ENCODE measurements at regions not wholly inside any gene's neighbourhood (a gene's known extent, or its start where the extent isn't known, plus 50 kb on each side); places are given as distances from the start of the nearest gene placed in this dataset.
"Not testable (repeated sequence)": the region's sequence is repeated elsewhere in the genome, so short reads cannot be mapped to it uniquely, and the experiment has no call there.

- DNase-seq (ENCODE audit: low spot score in 2 of 2, unreplicated experiment in 2 of 2); H3K36me3 Mint-ChIP-seq; H3K4me1 Mint-ChIP-seq; H3K4me3 Mint-ChIP-seq; H3K27ac Mint-ChIP-seq; H3K9me3 Mint-ChIP-seq: not testable (repeated sequence)
- H3K27me3 Mint-ChIP-seq (ENCODE audit: low read depth): peaks cover 83% of the 10 kb centered on the region
Measured at GRCh38 chr13:51170128-51170497, 52.1 kb upstream of the FAM124A start.

DNA sequence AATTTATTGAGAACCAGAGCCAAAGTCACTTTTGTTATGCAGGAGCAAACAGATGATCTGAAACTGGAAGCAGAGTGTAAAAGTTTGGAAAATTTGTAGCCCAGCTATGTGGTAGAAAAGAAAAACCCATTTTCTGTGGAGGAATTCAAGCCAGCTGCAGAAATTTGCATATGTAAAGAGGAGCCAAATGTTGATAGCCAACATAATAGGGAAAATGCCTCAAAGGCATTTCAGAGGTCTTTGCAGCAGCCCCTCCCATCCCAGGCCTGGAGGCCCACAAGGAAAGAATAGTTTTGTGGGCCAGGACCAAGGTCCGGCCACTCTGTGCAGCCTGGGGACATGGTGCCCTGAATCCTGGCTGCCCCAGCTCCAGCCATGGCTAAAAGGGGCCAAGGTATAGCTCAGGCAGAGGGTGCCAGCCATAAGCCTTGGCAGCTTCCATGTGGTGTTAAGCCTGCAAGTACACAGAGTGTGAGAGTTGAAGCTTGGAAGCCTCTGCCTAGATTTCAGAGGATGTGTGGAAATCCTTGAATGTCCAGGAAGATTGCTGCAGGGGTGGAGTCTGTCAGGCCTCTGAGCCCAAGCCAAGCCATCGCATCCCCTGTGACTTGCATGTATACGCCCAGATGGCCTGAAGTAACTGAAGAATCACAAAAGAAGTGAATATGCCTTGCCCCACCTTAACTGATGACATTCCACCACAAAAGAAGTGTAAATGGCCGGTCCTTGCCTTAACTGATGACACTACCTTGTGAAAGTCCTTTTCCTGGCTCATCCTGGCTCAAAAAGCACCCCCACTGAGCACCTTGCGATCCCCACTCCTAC lies 52.7 kb upstream of the FAM124A start:
- DNase-seq (ENCODE audit: low spot score in 2 of 2, unreplicated experiment in 2 of 2); H3K27ac Mint-ChIP-seq; H3K4me1 Mint-ChIP-seq; H3K9me3 Mint-ChIP-seq; H3K4me3 Mint-ChIP-seq; H3K36me3 Mint-ChIP-seq: not testable (repeated sequence)
- peaks cover 82% of the 10 kb centered on the region for H3K27me3 Mint-ChIP-seq (ENCODE audit: low read depth)

DNA sequence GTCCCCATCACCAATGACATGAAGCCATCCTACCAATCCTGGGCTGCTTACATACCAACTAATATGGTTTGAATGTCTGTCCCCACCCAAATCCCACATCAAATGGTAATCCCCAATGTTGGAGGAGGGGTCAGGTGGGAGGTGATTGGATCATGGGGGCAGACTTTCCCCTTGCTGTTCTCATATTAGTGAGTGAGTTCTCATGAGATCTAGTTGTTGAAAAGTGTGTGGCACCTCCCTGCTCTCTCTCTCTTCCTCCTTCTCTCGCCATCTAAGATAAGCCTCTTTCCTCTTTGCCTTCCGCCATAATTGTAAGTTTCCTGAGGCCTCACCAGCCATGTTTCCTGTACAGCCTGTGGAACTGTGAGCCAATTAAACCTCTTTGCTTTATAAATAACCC lies 53.6 kb upstream of the FAM124A start:
- H3K27ac Mint-ChIP-seq: no peak overlapping the region
- H3K36me3 Mint-ChIP-seq: no peaks in the 10 kb centered on the region
- H3K4me3 Mint-ChIP-seq: no peak overlapping the region
- no peak for DNase-seq (ENCODE audit: low spot score in 2 of 2, unreplicated experiment in 2 of 2)
- no peaks in the 10 kb centered on the region for H3K4me1 Mint-ChIP-seq
- no peaks in the 10 kb centered on the region for H3K9me3 Mint-ChIP-seq
- TF ChIP-seq, protein P1, sequence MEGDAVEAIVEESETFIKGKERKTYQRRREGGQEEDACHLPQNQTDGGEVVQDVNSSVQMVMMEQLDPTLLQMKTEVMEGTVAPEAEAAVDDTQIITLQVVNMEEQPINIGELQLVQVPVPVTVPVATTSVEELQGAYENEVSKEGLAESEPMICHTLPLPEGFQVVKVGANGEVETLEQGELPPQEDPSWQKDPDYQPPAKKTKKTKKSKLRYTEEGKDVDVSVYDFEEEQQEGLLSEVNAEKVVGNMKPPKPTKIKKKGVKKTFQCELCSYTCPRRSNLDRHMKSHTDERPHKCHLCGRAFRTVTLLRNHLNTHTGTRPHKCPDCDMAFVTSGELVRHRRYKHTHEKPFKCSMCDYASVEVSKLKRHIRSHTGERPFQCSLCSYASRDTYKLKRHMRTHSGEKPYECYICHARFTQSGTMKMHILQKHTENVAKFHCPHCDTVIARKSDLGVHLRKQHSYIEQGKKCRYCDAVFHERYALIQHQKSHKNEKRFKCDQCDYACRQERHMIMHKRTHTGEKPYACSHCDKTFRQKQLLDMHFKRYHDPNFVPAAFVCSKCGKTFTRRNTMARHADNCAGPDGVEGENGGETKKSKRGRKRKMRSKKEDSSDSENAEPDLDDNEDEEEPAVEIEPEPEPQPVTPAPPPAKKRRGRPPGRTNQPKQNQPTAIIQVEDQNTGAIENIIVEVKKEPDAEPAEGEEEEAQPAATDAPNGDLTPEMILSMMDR (IDR thresholded peaks at IDR 0.05; ENCODE audit: unreplicated experiment): no peak
- peaks cover 76% of the 10 kb centered on the region for H3K27me3 Mint-ChIP-seq (ENCODE audit: low read depth)

DNA sequence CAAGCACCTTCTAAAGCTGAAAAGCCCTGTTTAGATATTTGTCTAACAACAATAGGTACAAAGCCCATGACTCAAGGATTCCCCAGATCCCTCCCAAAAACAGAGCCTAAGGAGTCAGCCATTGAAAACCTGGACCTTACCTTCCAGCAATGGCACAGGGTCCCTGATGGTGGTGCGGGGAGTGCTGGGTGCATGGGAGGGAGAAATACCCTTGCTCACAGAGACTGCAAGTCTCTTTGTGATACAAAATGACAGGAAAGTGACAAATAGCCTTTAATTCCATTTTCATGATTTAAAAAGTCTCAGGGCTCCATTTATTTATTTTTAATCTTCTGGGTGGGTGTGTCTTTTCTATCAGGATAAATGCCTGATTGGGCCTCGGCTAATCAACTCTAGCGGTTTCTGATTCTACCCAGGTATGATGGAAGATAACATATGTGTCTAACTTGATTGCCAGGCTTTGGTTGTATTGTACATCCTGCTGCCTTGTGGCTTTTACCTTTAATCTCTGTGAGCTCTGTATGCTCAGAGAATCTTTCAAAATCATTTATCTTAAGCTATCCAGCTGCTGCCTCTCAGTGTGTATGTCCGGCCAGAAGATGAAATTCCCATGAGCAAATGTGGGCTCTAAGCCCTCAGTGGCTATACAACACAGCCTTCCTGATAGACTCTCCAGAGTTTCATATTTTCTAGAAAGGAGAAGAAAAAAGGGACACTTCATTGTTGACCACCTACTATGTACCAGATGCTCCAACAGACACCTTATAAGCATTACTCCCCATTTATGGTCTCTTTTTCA lies 54.6 kb upstream of the FAM124A start:
- Mint-ChIP-seq H3K9me3 (no peaks in the 10 kb centered on the region), H3K4me1 (no peaks in the 10 kb centered on the region), H3K27me3 (ENCODE audit: low read depth) (peaks cover 70% of the 10 kb centered on the region), H3K27ac (no peak overlapping the region), H3K4me3 (no peak overlapping the region), H3K36me3 (no peaks in the 10 kb centered on the region)
- TF ChIP-seq, protein P1 (IDR thresholded peaks at IDR 0.05; ENCODE audit: unreplicated experiment): no peak
- no peak for DNase-seq (ENCODE audit: low spot score in 2 of 2, unreplicated experiment in 2 of 2)

DNA sequence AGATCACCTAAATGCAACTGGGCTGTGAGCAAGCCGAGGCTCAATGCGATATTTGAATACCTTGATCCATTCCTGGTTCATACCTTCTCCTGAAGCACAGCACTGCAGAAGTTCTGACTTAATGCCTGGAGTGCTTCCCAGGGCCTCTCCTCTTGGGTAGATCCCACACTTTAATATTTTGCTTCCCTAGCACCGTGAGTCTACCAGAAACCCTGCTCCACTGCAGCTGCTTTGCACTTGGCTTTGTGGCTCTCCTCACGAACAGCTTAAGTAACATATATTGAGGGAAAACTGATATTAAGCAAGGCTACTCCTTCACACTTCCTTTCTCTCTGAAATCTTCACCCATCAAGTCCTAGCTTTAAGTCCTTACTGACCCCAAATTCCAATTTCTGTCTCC lies 51.6 kb upstream of the C13orf42 start:
- TF ChIP-seq, protein P1 (IDR thresholded peaks at IDR 0.05; ENCODE audit: unreplicated experiment): no peak
- H3K9me3 Mint-ChIP-seq: no peaks in the 10 kb centered on the region
- H3K27me3 Mint-ChIP-seq (ENCODE audit: low read depth): peaks cover 21% of the 10 kb centered on the region
- H3K27ac Mint-ChIP-seq: no peak overlapping the region
- H3K4me1 Mint-ChIP-seq: peaks cover 4% of the 10 kb centered on the region
- no peaks in the 10 kb centered on the region for H3K36me3 Mint-ChIP-seq
- no peak for DNase-seq (ENCODE audit: low spot score in 2 of 2, unreplicated experiment in 2 of 2)
- no peak overlapping the region for H3K4me3 Mint-ChIP-seq
